ENCODE measurements at regions not wholly inside any gene's neighbourhood (a gene's known extent, or its start where the extent isn't known, plus 50 kb on each side); places are given as distances from the start of the nearest gene placed in this dataset.

DNA sequence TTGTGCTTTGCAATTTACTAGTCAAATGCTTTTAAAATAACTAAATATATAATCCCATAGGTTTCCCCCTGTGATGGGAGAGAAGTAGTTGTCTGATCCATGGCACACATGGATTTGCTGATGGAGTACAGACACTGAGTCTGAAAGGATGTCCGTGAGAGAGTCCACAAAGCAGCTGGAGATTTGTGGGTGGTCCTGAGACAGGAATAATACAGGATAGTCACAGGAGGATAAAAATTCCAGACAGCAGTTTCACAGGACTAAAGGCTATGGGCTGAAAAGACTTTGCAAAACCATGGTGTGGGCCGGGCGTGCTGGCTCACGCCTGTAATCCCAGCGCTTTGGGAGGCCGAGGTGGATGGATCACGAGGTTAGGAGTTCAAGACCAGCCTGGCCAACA, 58.7 kb upstream of the ZFR start:
- no peak for DNase-seq (ENCODE audit: low read depth)

DNA sequence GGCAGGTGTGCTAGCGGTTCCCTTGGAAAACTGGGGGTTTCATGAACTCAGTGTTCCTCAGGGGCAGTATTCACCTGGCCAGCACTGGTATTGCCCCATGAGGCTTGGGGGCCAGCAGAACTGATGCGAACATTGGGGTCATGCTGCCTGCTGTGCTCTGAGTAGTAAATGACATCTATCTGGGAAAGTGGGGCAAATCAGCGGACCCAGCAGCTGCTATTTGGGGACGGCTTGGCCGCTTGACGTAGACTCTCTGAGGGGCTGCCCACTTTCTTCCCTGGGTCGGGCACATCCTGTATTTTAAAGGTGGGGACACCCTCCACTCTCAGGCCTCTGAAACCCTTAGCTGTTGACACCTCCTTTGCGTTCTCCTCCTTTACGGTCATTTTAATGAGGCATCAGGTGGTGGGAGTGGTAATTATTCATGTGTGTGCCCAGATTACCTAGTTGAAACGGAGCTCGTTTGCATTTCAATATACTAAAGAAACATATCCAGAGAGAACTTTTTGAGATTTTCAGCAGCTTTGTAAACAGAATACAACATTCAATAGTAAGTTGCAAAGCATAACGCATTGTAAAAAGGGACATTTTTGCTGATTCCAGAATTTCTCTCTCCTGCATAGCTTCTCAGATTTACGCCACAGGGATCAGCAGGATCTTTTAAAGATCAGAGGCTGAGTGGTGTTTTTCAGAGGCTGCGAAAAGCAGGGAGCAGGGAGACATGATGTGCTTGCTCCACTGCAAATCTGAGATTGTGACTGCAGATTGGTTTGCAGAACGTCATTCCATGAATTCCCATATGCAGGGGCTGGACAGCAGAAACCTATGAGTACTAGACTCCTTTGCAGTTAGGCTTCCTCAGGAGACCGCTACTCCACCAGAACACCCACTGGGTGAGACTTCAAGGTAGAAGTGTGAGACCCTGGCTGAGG, 56.8 kb upstream of the ZFR start:
- DNase-seq (ENCODE audit: low read depth): no peak

DNA sequence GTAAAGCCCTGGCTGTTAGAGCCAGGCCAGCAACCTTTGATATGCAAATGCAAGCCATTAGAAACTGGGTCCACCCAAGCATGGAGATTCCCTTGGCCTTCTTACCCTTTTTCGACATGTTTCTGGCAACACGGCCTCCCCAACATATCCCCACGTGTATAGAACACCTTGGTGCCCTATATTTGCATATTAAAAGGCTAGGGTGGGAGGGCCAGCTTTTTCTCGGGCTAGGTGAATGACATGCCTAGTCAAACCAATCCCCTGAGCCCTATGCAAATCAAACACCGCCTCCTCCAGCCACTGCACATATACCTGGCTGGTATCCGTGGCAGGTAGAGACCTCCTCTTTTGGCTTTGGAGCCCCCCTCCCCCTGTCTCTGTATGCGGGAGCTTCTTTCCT, 55.6 kb upstream of the ZFR start:
- DNase-seq (ENCODE audit: low read depth): no peak

DNA sequence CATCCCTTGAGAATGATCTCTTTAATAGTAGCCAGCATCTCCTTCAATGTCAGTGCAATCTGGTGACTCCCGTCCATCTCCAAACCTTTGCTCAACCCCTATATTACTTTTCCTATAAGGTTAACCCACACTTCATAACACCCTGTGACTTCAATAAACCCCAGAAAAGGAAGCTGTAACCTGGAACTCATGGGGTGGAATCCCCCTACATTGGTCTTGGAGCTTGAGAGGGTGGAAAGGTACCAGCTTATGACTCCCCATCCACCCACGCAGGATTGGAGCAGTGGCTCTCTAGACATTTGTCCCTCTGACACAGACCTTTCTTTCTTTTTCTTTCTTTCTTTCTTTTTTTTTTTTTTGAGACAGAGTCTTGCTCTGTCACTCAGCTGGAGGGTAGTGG, 54.7 kb upstream of the ZFR start:
- DNase-seq (ENCODE audit: low read depth): no peak

DNA sequence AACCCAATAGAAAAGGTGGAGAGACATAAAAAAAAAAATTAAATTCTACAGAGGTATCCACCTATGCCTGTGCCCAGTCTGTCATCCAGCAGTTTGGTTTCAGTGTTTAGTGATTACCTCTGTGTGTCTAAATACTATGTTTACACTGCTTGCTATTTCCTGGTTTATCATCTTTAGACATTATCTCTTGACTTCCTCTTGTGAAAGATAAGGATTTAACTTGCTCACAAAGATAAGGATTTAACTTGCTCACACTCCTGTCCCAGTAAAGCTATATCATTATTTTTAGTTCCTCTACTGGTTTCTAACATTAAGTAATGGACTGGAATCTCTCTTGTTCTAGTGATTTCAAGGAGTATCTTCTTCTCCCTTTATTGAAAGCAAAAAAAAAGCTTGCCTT, 53.9 kb upstream of the ZFR start:
- no peak for DNase-seq (ENCODE audit: low read depth)

DNA sequence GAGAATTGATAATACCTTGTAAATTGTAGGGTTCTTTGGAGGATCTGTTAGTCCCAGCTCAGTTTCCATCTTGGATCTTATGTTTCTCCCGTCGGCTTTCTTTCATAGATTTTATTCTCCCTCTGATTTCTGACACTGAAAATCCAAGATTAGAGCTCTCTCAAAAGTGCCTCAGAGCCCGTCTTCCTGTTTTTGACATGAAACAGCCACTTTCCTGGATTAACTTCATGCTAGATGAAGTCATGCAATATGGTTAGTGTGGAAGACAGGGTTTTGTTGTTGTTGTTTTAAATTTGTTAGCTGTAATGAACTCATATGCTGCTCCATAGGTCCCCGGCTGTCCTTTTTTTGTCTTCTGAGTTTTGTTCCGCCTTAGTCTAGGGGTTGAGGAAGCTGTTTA, 51.6 kb upstream of the ZFR start:
- DNase-seq (ENCODE audit: low read depth): no peak

DNA sequence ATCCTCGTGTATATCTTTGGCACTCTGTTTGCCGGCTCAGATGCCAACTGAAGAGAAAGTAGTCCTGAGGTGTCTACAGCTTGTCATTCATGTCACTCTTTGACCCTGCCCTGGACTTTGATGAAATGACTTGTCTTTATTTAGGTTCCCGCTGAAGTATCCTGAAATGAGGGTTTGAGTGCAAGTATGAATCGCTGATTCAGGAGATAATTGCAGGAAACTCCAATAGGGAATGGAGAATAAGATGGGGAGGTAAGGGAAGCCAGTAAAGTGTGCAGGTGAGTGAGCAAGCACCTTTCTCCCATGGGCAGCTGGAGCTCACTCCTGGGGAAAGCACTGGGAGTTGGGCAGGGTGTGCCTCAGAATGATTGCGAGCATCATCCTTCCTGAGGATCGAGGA, 50.3 kb upstream of the ZFR start:
- no peak for DNase-seq (ENCODE audit: low read depth)
